ENCODE measurements at regions not wholly inside any gene's neighbourhood (a gene's known extent, or its start where the extent isn't known, plus 50 kb on each side); places are given as distances from the start of the nearest gene placed in this dataset.

GRCh38 chr2:2569836-2570235 is 238.8 kb upstream of the MYT1L start:
- H3K4me3 ChIP-seq (ENCODE audit: insufficient read depth, low read length), result no peak overlapping the region
- H3K4me1 ChIP-seq (ENCODE audit: insufficient read depth, low read length), result no peaks in the 10 kb centered on the region
- no peak for TF ChIP-seq CTCF (IDR thresholded peaks at IDR 0.05; ENCODE audit: extremely low read depth, low read depth, low read length)
- H3K9me3 ChIP-seq (ENCODE audit: low read depth, low read length), result peaks cover 16% of the 10 kb centered on the region
- no peak for DNase-seq (ENCODE audit: insufficient read length, low spot score, missing footprints)
- no peak overlapping the region for H2AFZ ChIP-seq (ENCODE audit: low read length)
- H3K27ac ChIP-seq (ENCODE audit: low read depth, low read length), result no peak overlapping the region
- H4K20me1 ChIP-seq (ENCODE audit: insufficient read depth, low read length), result no peaks in the 10 kb centered on the region
- H3K4me2 ChIP-seq (ENCODE audit: insufficient read depth, low read length), result no peak overlapping the region
- H3K27me3 ChIP-seq (ENCODE audit: insufficient read depth, low read length), result no peaks in the 10 kb centered on the region
- no peaks in the 10 kb centered on the region for H3K36me3 ChIP-seq (ENCODE audit: insufficient read depth, low read length)
- no peaks in the 10 kb centered on the region for H3K79me2 ChIP-seq (ENCODE audit: insufficient read depth, low read length)

- no peaks in the 10 kb centered on the region for H3K79me2 ChIP-seq (ENCODE audit: insufficient read depth, low read length)
- H3K4me1 ChIP-seq (ENCODE audit: insufficient read depth, low read length), result no peaks in the 10 kb centered on the region
- no peak overlapping the region for H3K4me3 ChIP-seq (ENCODE audit: insufficient read depth, low read length)
- H3K4me2 ChIP-seq (ENCODE audit: insufficient read depth, low read length), result no peak overlapping the region
- H3K36me3 ChIP-seq (ENCODE audit: insufficient read depth, low read length), result no peaks in the 10 kb centered on the region
- no peaks in the 10 kb centered on the region for H4K20me1 ChIP-seq (ENCODE audit: insufficient read depth, low read length)
- H3K9me3 ChIP-seq (ENCODE audit: low read depth, low read length), result peaks cover 16% of the 10 kb centered on the region
- no peaks in the 10 kb centered on the region for H3K27me3 ChIP-seq (ENCODE audit: insufficient read depth, low read length)
- DNase-seq (ENCODE audit: insufficient read length, low spot score, missing footprints), result no peak
- no peak for TF ChIP-seq CTCF (IDR thresholded peaks at IDR 0.05; ENCODE audit: extremely low read depth, low read depth, low read length)
- no peak overlapping the region for H2AFZ ChIP-seq (ENCODE audit: low read length)
- H3K27ac ChIP-seq (ENCODE audit: low read depth, low read length), result no peak overlapping the region
Measured at GRCh38 chr2:2569306-2569705, 238.2 kb upstream of the MYT1L start.

- H3K4me2 ChIP-seq (ENCODE audit: insufficient read depth, low read length), result no peak overlapping the region
- peaks cover 7% of the 10 kb centered on the region for H3K9me3 ChIP-seq (ENCODE audit: low read depth, low read length)
- no peak overlapping the region for H3K27ac ChIP-seq (ENCODE audit: low read depth, low read length)
- no peaks in the 10 kb centered on the region for H3K4me1 ChIP-seq (ENCODE audit: insufficient read depth, low read length)
- H3K79me2 ChIP-seq (ENCODE audit: insufficient read depth, low read length), result no peaks in the 10 kb centered on the region
- no peak for TF ChIP-seq CTCF (IDR thresholded peaks at IDR 0.05; ENCODE audit: extremely low read depth, low read depth, low read length)
- H3K27me3 ChIP-seq (ENCODE audit: insufficient read depth, low read length), result no peaks in the 10 kb centered on the region
- H2AFZ ChIP-seq (ENCODE audit: low read length), result no peak overlapping the region
- DNase-seq (ENCODE audit: insufficient read length, low spot score, missing footprints), result no peak
- H4K20me1 ChIP-seq (ENCODE audit: insufficient read depth, low read length), result no peaks in the 10 kb centered on the region
- H3K36me3 ChIP-seq (ENCODE audit: insufficient read depth, low read length), result no peaks in the 10 kb centered on the region
- no peak overlapping the region for H3K4me3 ChIP-seq (ENCODE audit: insufficient read depth, low read length)
Measured at GRCh38 chr2:2568411-2568810, 237.3 kb upstream of the MYT1L start.

- Histone ChIP-seq H3K79me2 (ENCODE audit: insufficient read depth, low read length) (no peaks in the 10 kb centered on the region), H3K9me3 (ENCODE audit: low read depth, low read length) (peaks cover 3% of the 10 kb centered on the region), H2AFZ (ENCODE audit: low read length) (no peak overlapping the region), H3K4me3 (ENCODE audit: insufficient read depth, low read length) (no peak overlapping the region), H3K27ac (ENCODE audit: low read depth, low read length) (no peak overlapping the region), H3K36me3 (ENCODE audit: insufficient read depth, low read length) (no peaks in the 10 kb centered on the region), H3K4me1 (ENCODE audit: insufficient read depth, low read length) (no peaks in the 10 kb centered on the region), H4K20me1 (ENCODE audit: insufficient read depth, low read length) (no peaks in the 10 kb centered on the region), H3K4me2 (ENCODE audit: insufficient read depth, low read length) (no peak overlapping the region), H3K27me3 (ENCODE audit: insufficient read depth, low read length) (no peaks in the 10 kb centered on the region)
- no peak for DNase-seq (ENCODE audit: insufficient read length, low spot score, missing footprints)
- no peak for TF ChIP-seq CTCF (IDR thresholded peaks at IDR 0.05; ENCODE audit: extremely low read depth, low read depth, low read length)
Measured at GRCh38 chr2:2567776-2568175, 236.7 kb upstream of the MYT1L start.

Measured in osteoblast (primary cell).